GM19240 (cell line): ENCODE measurements at regions not wholly inside any gene's neighbourhood (a gene's known extent, or its start where the extent isn't known, plus 50 kb on each side); places are given as distances from the start of the nearest gene placed in this dataset.
"Not testable (repeated sequence)": the region's sequence is repeated elsewhere in the genome, so short reads cannot be mapped to it uniquely, and the experiment has no call there.

ENCODE experiments used
- DNase-seq: peaks from one replicate; pipeline ENCODE4 v3.0.0; 2011; ENCODE audit warnings: low spot score; ENCODE audit not compliant: insufficient read length

- not testable (repeated sequence) for DNase-seq
Observed at GRCh38 chr15:20308027-20308690, 233.4 kb downstream of the GOLGA6L6 start.

GRCh38 chr15:20307137-20307536, 234.5 kb downstream of the GOLGA6L6 start:
- DNase-seq: not testable (repeated sequence)

GRCh38 chr15:20306497-20307106, 235.0 kb downstream of the GOLGA6L6 start:
- not testable (repeated sequence) for DNase-seq

- not testable (repeated sequence) for DNase-seq
Observed at GRCh38 chr15:20305912-20306311, 235.7 kb downstream of the GOLGA6L6 start.

GRCh38 chr15:20305015-20305465, 236.6 kb downstream of the GOLGA6L6 start:
- not testable (repeated sequence) for DNase-seq

- not testable (repeated sequence) for DNase-seq
Observed at GRCh38 chr15:20304282-20305014, 237.2 kb downstream of the GOLGA6L6 start.

GRCh38 chr15:20303248-20304171, 238.1 kb downstream of the GOLGA6L6 start:
- not testable (repeated sequence) for DNase-seq

GRCh38 chr15:20302141-20303069, 239.2 kb downstream of the GOLGA6L6 start:
- not testable (repeated sequence) for DNase-seq

- not testable (repeated sequence) for DNase-seq
Observed at GRCh38 chr15:20301471-20302081, 240.0 kb downstream of the GOLGA6L6 start.

GRCh38 chr15:20301041-20301390, 240.6 kb downstream of the GOLGA6L6 start:
- not testable (repeated sequence) for DNase-seq

- peak; percentile 0 for DNase-seq
Observed at GRCh38 chr15:20300351-20301040, 241.1 kb downstream of the GOLGA6L6 start.

GRCh38 chr15:20297603-20298123, 243.9 kb downstream of the GOLGA6L6 start:
- not testable (repeated sequence) for DNase-seq

- not testable (repeated sequence) for DNase-seq
Observed at GRCh38 chr15:20296261-20296660, 245.3 kb downstream of the GOLGA6L6 start.

- DNase-seq: peak; percentile 4
Observed at GRCh38 chr15:20295238-20295811, 246.3 kb downstream of the GOLGA6L6 start.

- peak; percentile 1 for DNase-seq
Observed at GRCh38 chr15:20294651-20295237, 246.9 kb downstream of the GOLGA6L6 start.

GRCh38 chr15:20292422-20293005, 249.1 kb downstream of the GOLGA6L6 start:
- not testable (repeated sequence) for DNase-seq

GRCh38 chr15:20291616-20292015, 250.0 kb downstream of the GOLGA6L6 start:
- DNase-seq: not testable (repeated sequence)

GRCh38 chr15:20290606-20291005, 251.0 kb downstream of the GOLGA6L6 start:
- DNase-seq: not testable (repeated sequence)
